ENCODE measurements at regions not wholly inside any gene's neighbourhood (a gene's known extent, or its start where the extent isn't known, plus 50 kb on each side); places are given as distances from the start of the nearest gene placed in this dataset.

- H3K9me3 ChIP-seq (ENCODE audit: control insufficient read depth, insufficient read depth, low read length): no peaks in the 10 kb centered on the region
These were observed 1293.0 kb downstream of the GRIK2 start for GRCh38 chr6:102686461-102686860.

GRCh38 chr6:102680413-102680812, 1286.9 kb downstream of the GRIK2 start:
- Histone ChIP-seq H3K4me1 (ENCODE audit: insufficient read depth, low read length) (no peaks in the 10 kb centered on the region), H3K36me3 (ENCODE audit: insufficient read depth, low read length) (no peaks in the 10 kb centered on the region), H3K9ac (ENCODE audit: low read depth, low read length) (no peak overlapping the region), H3K9me3 (ENCODE audit: control insufficient read depth, insufficient read depth, low read length) (no peaks in the 10 kb centered on the region)

More at GRCh38 chr6:102686461-102686860, 1293.0 kb downstream of the GRIK2 start:
- H3K4me1 ChIP-seq (ENCODE audit: insufficient read depth, low read length): no peaks in the 10 kb centered on the region
- H3K9ac ChIP-seq (ENCODE audit: low read depth, low read length): no peak overlapping the region
- H3K36me3 ChIP-seq (ENCODE audit: insufficient read depth, low read length): no peaks in the 10 kb centered on the region

- no peaks in the 10 kb centered on the region for H3K4me1 ChIP-seq (ENCODE audit: insufficient read depth, low read length)
- H3K36me3 ChIP-seq (ENCODE audit: insufficient read depth, low read length): no peaks in the 10 kb centered on the region
- no peaks in the 10 kb centered on the region for H3K9me3 ChIP-seq (ENCODE audit: control insufficient read depth, insufficient read depth, low read length)
- no peak overlapping the region for H3K9ac ChIP-seq (ENCODE audit: low read depth, low read length)
These were observed 1286.4 kb downstream of the GRIK2 start for GRCh38 chr6:102679865-102680264.

DNA sequence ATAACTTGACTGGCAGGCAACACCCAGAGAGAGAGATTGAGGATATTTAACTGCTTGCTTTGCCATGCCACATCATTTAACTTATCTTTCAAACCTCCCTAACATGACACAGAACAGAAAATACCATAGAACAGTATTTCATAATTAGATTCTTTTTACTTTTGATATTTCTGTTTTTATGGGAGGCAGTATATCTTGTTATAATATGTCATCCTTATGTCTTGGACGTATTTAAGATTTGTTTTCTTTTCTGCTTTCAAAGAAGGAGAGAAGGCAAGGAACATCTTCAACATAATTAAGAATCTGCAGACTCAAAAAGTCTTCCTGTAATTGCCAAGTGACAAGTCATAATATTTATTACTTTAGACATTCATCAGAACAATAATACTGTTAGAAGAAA, 1283.7 kb downstream of the GRIK2 start:
- H3K9ac ChIP-seq (ENCODE audit: low read depth, low read length): no peak overlapping the region
- H3K4me1 ChIP-seq (ENCODE audit: insufficient read depth, low read length): no peaks in the 10 kb centered on the region
- H3K36me3 ChIP-seq (ENCODE audit: insufficient read depth, low read length): no peaks in the 10 kb centered on the region
- H3K9me3 ChIP-seq (ENCODE audit: control insufficient read depth, insufficient read depth, low read length): no peaks in the 10 kb centered on the region

DNA sequence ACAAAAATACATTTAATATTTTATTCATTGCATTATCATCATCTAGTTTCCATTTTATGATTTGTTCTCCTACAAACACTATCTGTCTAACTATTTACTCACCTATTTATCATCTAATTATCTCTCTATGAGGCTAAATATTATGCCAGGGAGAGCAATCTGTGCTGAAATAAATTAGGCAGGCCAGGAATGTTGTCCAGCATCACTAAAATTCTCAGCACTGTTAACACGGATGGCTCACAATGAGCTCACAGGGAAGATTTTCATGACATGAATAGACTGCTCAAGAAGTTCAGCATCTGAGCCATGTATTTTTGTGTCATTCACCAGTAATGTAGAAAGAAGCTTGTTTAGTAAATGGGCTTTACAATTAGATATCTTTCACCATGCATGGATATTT, 1277.2 kb downstream of the GRIK2 start:
- Histone ChIP-seq H3K9me3 (ENCODE audit: control insufficient read depth, insufficient read depth, low read length) (no peaks in the 10 kb centered on the region), H3K4me1 (ENCODE audit: insufficient read depth, low read length) (no peaks in the 10 kb centered on the region), H3K9ac (ENCODE audit: low read depth, low read length) (no peak overlapping the region), H3K36me3 (ENCODE audit: insufficient read depth, low read length) (no peaks in the 10 kb centered on the region)

DNA sequence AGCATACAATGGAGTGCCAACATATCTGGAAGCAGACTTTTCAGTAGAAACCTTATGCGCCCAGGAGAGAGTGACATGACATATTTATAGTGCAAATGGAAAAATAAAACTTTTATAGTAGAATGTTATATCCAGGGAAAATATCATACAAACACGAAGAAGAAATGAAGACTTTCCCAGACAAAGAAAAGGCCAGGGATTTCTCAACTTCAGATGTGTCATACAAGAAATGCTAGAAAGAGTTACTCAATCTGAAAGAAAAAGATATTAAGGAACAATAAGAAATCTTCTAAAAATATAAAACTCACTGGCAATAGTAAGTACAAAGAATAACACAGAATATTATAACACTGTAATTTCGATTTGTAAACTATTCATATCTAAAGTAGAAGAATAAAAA, 1269.3 kb downstream of the GRIK2 start:
- Histone ChIP-seq H3K9me3 (ENCODE audit: control insufficient read depth, insufficient read depth, low read length) (no peaks in the 10 kb centered on the region), H3K4me1 (ENCODE audit: insufficient read depth, low read length) (no peaks in the 10 kb centered on the region), H3K36me3 (ENCODE audit: insufficient read depth, low read length) (no peaks in the 10 kb centered on the region), H3K9ac (ENCODE audit: low read depth, low read length) (no peak overlapping the region)

- no peak overlapping the region for H3K9ac ChIP-seq (ENCODE audit: low read depth, low read length)
- H3K9me3 ChIP-seq (ENCODE audit: control insufficient read depth, insufficient read depth, low read length): no peaks in the 10 kb centered on the region
- H3K36me3 ChIP-seq (ENCODE audit: insufficient read depth, low read length): no peaks in the 10 kb centered on the region
- no peaks in the 10 kb centered on the region for H3K4me1 ChIP-seq (ENCODE audit: insufficient read depth, low read length)
These were observed 1266.8 kb downstream of the GRIK2 start for GRCh38 chr6:102660303-102660702.

- Histone ChIP-seq H3K9ac (ENCODE audit: low read depth, low read length) (no peak overlapping the region), H3K9me3 (ENCODE audit: control insufficient read depth, insufficient read depth, low read length) (no peaks in the 10 kb centered on the region), H3K36me3 (ENCODE audit: insufficient read depth, low read length) (no peaks in the 10 kb centered on the region), H3K4me1 (ENCODE audit: insufficient read depth, low read length) (no peaks in the 10 kb centered on the region)
These were observed 1262.3 kb downstream of the GRIK2 start for GRCh38 chr6:102655823-102656222.

DNA sequence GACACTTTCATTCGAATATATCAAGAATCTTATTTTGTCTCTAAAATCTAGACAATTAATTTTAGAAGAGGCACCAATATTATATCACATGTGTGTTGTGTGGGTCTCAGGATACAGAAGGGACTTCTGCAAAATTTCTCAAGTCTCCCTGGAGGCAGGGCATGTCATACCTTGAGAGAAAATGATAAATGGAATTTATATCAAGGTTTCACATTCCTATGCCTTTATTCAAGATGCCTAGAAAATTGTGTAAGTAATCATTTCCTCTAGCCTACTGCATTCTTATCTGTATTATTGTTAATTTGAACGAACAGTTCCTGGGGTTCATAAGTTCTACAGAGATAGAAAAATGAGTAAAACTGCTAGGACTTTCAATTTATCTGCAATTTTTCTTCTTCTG, 1247.9 kb downstream of the GRIK2 start:
- Histone ChIP-seq H3K9me3 (ENCODE audit: control insufficient read depth, insufficient read depth, low read length) (no peaks in the 10 kb centered on the region), H3K4me1 (ENCODE audit: insufficient read depth, low read length) (no peaks in the 10 kb centered on the region), H3K36me3 (ENCODE audit: insufficient read depth, low read length) (no peaks in the 10 kb centered on the region), H3K9ac (ENCODE audit: low read depth, low read length) (no peak overlapping the region)

DNA sequence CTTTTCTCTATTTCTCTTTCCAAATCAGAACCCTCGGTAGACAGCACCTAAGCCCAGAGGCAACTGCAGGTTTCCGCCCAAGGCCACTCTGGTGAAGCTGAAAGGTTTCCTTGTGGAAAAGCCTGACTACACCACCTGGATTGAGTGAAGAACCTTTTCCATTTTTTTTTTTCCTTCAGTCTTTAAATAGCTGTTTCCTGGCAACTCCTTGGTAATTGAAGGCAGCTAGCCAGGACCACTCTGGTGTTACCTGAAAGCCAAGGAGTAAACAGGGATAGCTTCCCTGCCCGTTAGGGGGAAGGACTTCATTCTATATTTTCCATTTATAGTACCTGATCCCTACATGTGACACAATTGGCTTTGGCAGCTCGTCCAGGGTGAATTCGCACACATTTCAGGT, 1238.4 kb downstream of the GRIK2 start:
- Histone ChIP-seq H3K4me1 (ENCODE audit: insufficient read depth, low read length) (no peaks in the 10 kb centered on the region), H3K9ac (ENCODE audit: low read depth, low read length) (no peak overlapping the region), H3K9me3 (ENCODE audit: control insufficient read depth, insufficient read depth, low read length) (no peaks in the 10 kb centered on the region), H3K36me3 (ENCODE audit: insufficient read depth, low read length) (no peaks in the 10 kb centered on the region)

DNA sequence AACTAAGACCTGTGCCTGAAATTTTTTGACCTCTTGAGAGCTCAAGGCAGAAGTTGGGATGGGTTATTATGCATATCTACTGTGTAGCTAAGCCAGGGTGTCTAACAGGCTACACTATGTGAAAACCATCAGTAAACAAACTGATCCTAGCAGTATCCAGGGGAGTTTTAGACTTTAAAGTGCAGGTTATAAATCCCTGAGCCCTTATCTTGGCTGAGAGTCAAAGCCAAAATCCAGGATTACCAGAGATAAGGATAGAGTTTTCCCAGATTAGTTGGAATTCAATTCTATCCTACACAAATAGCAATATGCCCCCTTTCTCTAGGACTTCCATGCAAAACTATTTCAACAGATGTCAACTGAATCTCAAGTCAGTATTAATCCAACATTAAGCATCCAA, 1229.7 kb downstream of the GRIK2 start:
- no peaks in the 10 kb centered on the region for H3K9me3 ChIP-seq (ENCODE audit: control insufficient read depth, insufficient read depth, low read length)
- H3K36me3 ChIP-seq (ENCODE audit: insufficient read depth, low read length): no peaks in the 10 kb centered on the region
- H3K4me1 ChIP-seq (ENCODE audit: insufficient read depth, low read length): no peaks in the 10 kb centered on the region
- H3K9ac ChIP-seq (ENCODE audit: low read depth, low read length): no peak overlapping the region

DNA sequence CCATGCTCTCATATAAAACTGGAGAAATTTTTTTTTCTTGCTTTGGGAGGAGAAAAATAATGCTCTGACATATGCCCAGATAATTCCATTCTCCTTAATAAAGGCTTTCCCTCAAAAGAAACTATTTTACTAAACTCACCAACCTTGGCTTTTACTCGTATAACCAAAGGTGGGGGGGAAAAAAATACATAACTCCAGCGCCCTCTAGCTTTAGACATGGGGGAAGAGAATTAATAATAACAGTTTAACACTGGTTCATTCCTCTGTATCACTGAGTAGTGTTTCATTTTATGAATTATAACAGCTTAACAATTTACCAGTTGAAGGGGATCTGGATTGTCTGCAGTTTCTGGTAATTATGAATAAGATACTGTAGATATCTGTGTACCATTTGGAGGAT, 1226.1 kb downstream of the GRIK2 start:
- Histone ChIP-seq H3K9me3 (ENCODE audit: control insufficient read depth, insufficient read depth, low read length) (no peaks in the 10 kb centered on the region), H3K9ac (ENCODE audit: low read depth, low read length) (no peak overlapping the region), H3K36me3 (ENCODE audit: insufficient read depth, low read length) (no peaks in the 10 kb centered on the region), H3K4me1 (ENCODE audit: insufficient read depth, low read length) (no peaks in the 10 kb centered on the region)

- no peak overlapping the region for H3K9ac ChIP-seq (ENCODE audit: low read depth, low read length)
- peaks cover 5% of the 10 kb centered on the region; the same call in 1 of the 2 replicates for H3K9me3 ChIP-seq (ENCODE audit: control insufficient read depth, insufficient read depth, low read length)
- no peaks in the 10 kb centered on the region for H3K4me1 ChIP-seq (ENCODE audit: insufficient read depth, low read length)
- H3K36me3 ChIP-seq (ENCODE audit: insufficient read depth, low read length): no peaks in the 10 kb centered on the region
These were observed 1189.1 kb downstream of the GRIK2 start for GRCh38 chr6:102582569-102582968.

DNA sequence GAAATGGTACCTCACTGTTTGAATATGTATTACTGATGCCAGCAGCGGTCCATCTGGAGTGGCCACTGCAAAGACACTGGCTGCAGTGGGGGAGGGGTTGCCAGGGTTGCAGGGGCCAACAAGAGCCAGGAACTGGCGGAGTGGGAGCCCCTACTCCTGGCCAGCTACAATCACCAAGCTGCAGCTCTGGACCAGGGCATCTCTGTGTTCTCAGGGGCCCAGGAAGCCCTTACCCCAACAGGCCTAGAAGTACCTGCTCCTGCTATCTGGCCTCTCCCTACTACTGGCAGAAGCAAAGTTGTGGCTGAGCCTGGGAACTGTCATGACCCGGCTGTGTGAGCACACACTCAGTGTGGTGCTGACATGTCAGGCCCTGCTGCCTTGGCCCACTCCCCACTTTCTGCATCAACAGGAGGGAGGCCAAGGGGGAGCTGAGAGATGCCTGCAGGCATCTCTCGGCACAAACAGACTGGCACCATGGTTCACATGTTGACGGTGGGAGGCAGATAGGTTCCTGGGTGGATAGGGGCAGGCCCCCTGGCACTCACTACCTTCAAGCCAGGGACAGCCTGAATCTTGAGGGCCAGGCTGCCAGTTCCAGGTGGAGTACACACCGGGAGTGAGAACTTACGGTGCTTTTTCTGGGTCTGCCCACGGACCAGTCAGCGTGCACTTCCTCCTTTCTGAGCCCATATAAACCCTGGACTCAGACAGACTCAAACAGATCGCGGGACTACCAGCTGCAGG, 1188.0 kb downstream of the GRIK2 start:
- Histone ChIP-seq H3K36me3 (ENCODE audit: insufficient read depth, low read length) (no peaks in the 10 kb centered on the region), H3K4me1 (ENCODE audit: insufficient read depth, low read length) (no peaks in the 10 kb centered on the region), H3K9me3 (ENCODE audit: control insufficient read depth, insufficient read depth, low read length) (peaks cover 5% of the 10 kb centered on the region; the same call in 1 of the 2 replicates), H3K9ac (ENCODE audit: low read depth, low read length) (no peak overlapping the region)

DNA sequence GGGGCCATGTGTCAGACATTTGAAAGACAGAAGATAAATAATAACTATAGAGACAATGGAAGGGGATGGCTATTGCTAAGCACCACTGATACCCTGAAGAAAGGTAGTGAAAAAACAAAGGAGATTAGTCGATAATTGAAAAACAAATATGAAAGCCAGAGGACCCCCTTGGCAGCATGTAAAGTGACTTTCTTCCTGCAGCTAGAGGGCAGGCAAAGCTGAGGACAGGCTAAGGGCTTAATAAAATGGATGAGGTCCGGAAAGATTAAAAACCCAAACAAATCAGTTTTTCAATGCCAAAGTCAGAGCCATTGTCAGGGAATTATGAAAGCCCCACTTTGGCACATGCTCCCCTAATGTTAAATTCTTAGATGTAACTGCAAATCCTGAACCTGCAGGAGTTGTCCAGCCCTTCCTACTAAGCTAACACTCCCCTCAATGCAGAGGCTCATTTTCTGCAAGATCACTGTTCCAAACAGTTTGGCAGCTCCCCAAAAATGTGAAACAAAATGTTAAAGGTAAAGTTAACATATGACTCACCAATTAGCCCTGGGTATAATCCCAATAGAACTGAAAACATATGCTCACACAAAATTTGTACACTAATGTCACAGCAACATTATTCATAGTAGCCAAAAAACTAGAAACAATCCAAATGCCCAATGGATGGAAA, 1177.9 kb downstream of the GRIK2 start:
- Histone ChIP-seq H3K9me3 (ENCODE audit: control insufficient read depth, insufficient read depth, low read length) (no peaks in the 10 kb centered on the region), H3K9ac (ENCODE audit: low read depth, low read length) (no peak overlapping the region), H3K4me1 (ENCODE audit: insufficient read depth, low read length) (no peaks in the 10 kb centered on the region), H3K36me3 (ENCODE audit: insufficient read depth, low read length) (no peaks in the 10 kb centered on the region)
